Non-pigmented ciliary epithelial cell (primary cell): ENCODE measurements at regions not wholly inside any gene's neighbourhood (a gene's known extent, or its start where the extent isn't known, plus 50 kb on each side); places are given as distances from the start of the nearest gene placed in this dataset.
A peak's percentile ranks its signal among the peaks of the same experiment; 100 is the strongest.

Source experiments
- DNase-seq: peaks from one replicate; pipeline ENCODE4 v3.0.0-alpha.2; 2010; ENCODE audit warnings: low read depth

DNA sequence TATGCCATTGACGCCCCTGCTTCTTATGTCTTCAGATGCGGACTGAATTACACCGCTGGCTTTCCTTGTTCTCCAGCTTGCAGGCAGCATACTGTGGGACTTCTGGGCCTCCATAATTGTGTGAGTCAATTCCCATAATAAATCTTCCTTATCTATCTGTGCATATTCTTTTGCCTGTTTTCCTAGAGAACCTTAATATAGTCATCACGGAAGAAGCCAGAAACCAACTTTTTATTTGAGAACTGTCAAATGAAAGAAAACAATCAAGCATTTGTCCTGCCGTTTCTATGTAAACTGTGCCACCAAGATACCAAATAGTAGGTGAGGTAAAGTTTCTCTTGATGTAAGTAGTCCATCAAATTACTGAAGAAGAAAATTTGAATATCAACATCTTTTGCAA is 51.8 kb upstream of the B3GALNT1 start:
- no peak for DNase-seq

DNA sequence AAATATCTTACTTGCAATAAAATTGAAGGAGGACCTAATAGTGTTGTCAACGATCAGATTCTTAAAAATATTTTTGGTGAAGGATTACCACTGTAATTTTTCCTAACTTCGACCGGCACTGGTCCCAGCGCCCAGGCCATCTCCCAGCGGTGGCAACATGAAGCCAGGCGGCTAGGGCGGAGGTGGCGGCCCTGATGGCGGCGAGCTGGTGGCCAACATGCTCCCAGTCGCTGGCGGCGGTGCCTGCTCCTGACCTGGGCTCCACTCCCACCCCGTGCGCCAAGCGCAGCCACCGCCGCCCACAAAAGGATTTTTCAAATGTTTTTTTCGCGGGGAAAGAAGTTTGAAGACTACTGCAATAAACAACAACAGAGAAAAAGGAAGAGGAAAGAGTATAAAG is 56.5 kb upstream of the B3GALNT1 start:
- DNase-seq: no peak

DNA sequence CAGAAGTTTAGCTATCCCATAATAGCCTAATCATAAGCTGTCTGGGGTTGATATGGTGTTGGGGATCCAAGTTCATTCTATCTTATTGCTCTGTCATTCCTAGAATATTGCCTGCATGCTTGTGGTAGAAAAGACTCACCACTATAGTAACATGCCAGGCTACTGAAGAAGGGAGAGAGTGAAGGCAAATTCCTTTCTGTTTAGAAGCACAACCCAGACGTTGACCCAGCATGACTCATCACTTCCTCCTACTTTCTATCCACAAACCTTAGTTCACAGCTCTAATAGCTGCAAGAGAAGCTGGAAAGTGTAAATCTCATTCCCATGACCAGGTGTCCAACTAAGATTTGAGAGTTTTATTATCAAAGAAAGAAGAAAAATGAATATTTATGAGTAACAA is 57.8 kb upstream of the NMD3 start:
- peak; percentile 98 for DNase-seq

DNA sequence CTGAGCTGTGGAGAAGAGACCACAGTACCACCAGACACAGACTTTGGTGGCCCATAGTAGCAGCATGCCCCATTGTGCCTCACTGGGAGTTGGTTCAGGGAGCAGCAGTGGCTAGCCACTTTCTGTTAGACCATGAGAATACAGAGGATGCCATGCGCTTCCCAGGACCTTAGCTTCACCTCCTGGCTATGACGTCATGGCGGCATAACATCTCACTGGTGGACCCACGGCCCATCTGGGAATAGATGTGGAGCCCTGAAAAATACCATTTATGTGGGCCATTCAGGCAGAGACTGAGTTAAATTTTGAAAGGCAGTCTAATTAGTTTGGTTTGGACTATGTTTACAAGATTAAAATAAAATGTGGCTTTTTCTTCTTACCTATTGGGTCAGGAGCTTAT is 55.1 kb upstream of the NMD3 start:
- no peak for DNase-seq

DNA sequence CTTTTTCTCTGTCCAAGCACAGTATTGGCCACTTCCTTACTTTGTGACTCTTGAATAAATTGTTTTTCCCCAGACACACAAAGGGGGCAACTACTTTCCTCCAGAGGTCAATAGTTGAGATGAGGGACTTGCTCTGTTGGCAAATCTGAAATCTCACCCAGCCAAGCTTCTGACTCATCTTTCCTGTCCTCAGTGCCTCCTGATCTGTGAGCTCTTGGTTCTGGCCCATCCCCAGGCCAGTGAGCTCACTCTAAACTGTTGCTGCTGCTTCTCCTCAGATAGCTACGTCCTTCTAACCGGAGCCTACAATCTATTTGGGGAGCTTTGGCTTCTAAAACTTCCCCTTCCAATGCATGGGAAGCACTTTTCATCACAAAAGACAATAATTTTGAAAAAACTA is 50.0 kb upstream of the NMD3 start:
- DNase-seq: peak; percentile 84
